Endodermal cell (in vitro differentiated cells): ENCODE measurements at regions not wholly inside any gene's neighbourhood (a gene's known extent, or its start where the extent isn't known, plus 50 kb on each side); places are given as distances from the start of the nearest gene placed in this dataset.

ENCODE experiments used
- DNase-seq: peaks from one replicate; pipeline ENCODE4 v3.0.0-alpha.2; 2017
- H3K27ac ChIP-seq: 2 replicates; pipeline ENCODE4 v1.5.1; 2013; ENCODE audit warnings: mild to moderate bottlenecking, low read depth, low read length, moderate library complexity
- H3K27me3 ChIP-seq: 2 replicates; pipeline ENCODE4 v1.6.1; 2013; ENCODE audit warnings: mild to moderate bottlenecking, low read length, moderate library complexity; ENCODE audit not compliant: insufficient read depth, control insufficient read depth, poor library complexity, severe bottlenecking
- H3K36me3 ChIP-seq: 2 replicates; pipeline ENCODE4 v1.7.0; 2013; ENCODE audit warnings: mild to moderate bottlenecking, low read length, moderate library complexity; ENCODE audit not compliant: control insufficient read depth, insufficient read depth
- H3K4me1 ChIP-seq: one replicate; pipeline ENCODE4 v1.7.0; 2013; ENCODE audit warnings: low read length; ENCODE audit not compliant: control insufficient read depth, insufficient read depth
- H3K4me3 ChIP-seq: 2 replicates; pipeline ENCODE4 v1.5.1; 2013; ENCODE audit warnings: mild to moderate bottlenecking, low read length, moderate library complexity
- H3K9ac ChIP-seq: 2 replicates; pipeline ENCODE4 v1.6.1; 2013; ENCODE audit warnings: mild to moderate bottlenecking, low read length, moderate library complexity; ENCODE audit not compliant: poor library complexity, severe bottlenecking; ENCODE audit errors: extremely low read depth
- H3K9me3 ChIP-seq: 2 replicates; pipeline ENCODE4 v1.6.1; 2013; ENCODE audit warnings: mild to moderate bottlenecking, low read length, moderate library complexity; ENCODE audit not compliant: control insufficient read depth
- H3K27ac Mint-ChIP-seq: 2 replicates; pipeline ENCODE4 v1.8.0; 2020; ENCODE audit warnings: mixed read lengths
- H3K27me3 Mint-ChIP-seq: 2 replicates; pipeline ENCODE4 v1.8.0; 2021; ENCODE audit warnings: mild to moderate bottlenecking, mixed read lengths; ENCODE audit not compliant: insufficient read depth
- H3K36me3 Mint-ChIP-seq: 2 replicates; pipeline ENCODE4 v1.8.0; 2020; ENCODE audit warnings: low read depth, mixed read lengths
- H3K4me1 Mint-ChIP-seq: 2 replicates; pipeline ENCODE4 v1.8.0; 2020; ENCODE audit warnings: mixed read lengths
- H3K4me3 Mint-ChIP-seq: 2 replicates; pipeline ENCODE4 v1.8.0; 2020; ENCODE audit warnings: mild to moderate bottlenecking, moderate library complexity, mixed read lengths
- H3K9me3 Mint-ChIP-seq: 2 replicates; pipeline ENCODE4 v1.8.0; 2020; ENCODE audit warnings: mild to moderate bottlenecking, mixed read lengths
- WGBS, 2 experiments: methylation state at CpG; one replicate each; pipeline versions ENCODE4 v1.1.5 to v1.1.7; 2013; ENCODE audit warnings: missing lambda C conversion rate in 2 of 2, mixed read lengths in 1 of 2; ENCODE audit not compliant: insufficient coverage in 1 of 2, insufficient read length in 1 of 2; 5-methylcytosine and 5-hydroxymethylcytosine counted together
- TF ChIP-seq, protein P1 (sequence below): fragments of 200-600 bp; sonication (generic); conservative IDR thresholded peaks from 2 replicates; pipeline ENCODE4 v1.5.0; 2021; ENCODE audit warnings: antibody characterized with exemption, mild to moderate bottlenecking

DNA sequence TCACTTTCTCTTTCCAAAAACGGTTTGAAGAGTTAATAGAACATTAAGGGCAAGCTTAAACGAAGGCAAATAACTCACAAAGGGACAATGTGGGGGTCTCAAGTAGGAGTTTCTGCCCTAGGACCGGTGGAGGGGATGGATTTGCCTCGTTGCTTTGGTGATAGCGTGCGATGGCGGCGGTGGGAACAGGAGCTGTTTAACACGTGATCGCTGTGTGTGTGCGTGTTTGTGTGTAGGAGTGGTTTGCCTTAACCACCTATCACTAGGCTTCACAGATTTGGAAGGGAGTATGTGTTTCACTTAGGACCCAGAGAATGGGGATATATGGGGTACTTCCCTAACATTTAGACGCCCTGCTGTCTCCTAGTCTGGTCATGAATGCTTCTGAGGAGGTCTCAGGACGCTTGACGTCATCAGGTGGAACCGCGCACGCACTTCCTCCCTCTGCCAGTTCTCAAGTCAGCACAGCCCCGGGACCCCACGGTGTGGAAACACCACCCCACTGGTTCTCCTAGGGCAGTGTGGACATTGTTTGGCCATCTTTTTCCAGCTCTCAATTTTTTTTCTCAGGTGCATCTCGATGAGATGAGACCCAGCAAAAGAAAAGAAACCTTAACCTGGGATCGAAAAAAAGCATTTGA is 231.2 kb downstream of the ATP23 start:
- H3K36me3 ChIP-seq: no peaks in the 10 kb centered on the region
- H3K27me3 ChIP-seq: no peaks in the 10 kb centered on the region
- H3K9ac ChIP-seq: no peak overlapping the region
- Mint-ChIP-seq H3K27ac (no peak overlapping the region), H3K4me3 (no peak overlapping the region), H3K27me3 (peaks cover 10% of the 10 kb centered on the region), H3K36me3 (no peaks in the 10 kb centered on the region), H3K4me1 (peaks cover 8% of the 10 kb centered on the region), H3K9me3 (no peaks in the 10 kb centered on the region)
- peaks cover 5% of the 10 kb centered on the region for H3K9me3 ChIP-seq
- no peak for DNase-seq
- no peak overlapping the region for H3K4me3 ChIP-seq
- H3K4me1 ChIP-seq: no peaks in the 10 kb centered on the region
- TF ChIP-seq, protein P1, sequence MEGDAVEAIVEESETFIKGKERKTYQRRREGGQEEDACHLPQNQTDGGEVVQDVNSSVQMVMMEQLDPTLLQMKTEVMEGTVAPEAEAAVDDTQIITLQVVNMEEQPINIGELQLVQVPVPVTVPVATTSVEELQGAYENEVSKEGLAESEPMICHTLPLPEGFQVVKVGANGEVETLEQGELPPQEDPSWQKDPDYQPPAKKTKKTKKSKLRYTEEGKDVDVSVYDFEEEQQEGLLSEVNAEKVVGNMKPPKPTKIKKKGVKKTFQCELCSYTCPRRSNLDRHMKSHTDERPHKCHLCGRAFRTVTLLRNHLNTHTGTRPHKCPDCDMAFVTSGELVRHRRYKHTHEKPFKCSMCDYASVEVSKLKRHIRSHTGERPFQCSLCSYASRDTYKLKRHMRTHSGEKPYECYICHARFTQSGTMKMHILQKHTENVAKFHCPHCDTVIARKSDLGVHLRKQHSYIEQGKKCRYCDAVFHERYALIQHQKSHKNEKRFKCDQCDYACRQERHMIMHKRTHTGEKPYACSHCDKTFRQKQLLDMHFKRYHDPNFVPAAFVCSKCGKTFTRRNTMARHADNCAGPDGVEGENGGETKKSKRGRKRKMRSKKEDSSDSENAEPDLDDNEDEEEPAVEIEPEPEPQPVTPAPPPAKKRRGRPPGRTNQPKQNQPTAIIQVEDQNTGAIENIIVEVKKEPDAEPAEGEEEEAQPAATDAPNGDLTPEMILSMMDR: no peak
- WGBS, 2 experiments: 89 to 94% methylated on average over 10 to 21 of the region's 21 CpGs
- H3K27ac ChIP-seq: no peak overlapping the region

DNA sequence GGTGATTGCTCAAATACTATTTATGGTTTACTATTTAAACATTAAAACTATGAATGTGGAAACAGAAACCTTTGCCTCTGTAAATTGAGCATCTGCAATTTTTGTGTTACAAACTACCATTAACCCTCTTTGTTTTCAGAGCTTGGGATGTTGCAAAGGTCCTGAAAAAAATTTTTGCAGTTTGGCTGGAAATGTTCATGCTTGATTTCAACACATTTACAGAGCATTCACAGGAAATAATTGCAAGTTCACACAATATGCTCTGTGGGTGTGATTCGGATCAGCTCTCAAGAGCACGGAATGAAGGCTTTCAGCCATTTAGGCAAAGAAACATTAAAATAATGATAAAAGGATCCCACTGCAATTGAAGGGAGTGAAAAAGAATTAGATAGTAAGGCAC is 232.9 kb downstream of the ATP23 start:
- H3K9me3 Mint-ChIP-seq: no peaks in the 10 kb centered on the region
- DNase-seq: no peak
- 91 to 100% methylated on average over 1 to 2 of the region's 2 CpGs for WGBS, 2 experiments

DNA sequence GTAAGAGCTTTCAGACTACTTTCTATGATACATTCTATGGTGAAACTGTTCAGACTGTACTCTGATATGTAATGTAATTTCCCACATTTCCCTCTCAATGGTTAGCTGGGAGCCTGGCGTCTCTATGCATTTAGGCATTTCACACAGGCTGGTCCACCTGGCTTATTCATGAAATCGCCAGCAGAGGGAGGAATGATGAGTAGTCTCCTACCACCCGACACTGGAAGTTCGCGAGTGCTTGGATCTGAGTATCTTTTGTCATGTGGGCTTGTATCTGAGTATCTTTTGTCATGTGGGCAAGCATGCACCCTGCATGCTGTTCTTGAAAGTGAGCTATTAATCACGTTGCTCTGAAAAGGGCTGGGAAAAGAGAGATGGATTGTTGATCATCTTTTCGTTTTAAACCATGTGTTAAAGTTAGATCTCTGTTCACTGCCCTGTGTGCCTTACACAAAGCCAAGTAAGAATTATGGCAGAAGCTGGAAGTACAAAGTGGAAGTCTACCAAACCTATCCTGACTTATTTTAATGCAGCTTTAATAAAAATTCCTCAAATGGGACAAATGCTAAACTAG is 235.0 kb downstream of the ATP23 start:
- peaks cover 5% of the 10 kb centered on the region for H3K9me3 ChIP-seq
- WGBS, 2 experiments: 19 to 42% methylated on average over 6 to 7 of the region's 7 CpGs
- peak; percentile 93 for DNase-seq
- Mint-ChIP-seq H3K4me1 (peaks cover 17% of the 10 kb centered on the region), H3K36me3 (no peaks in the 10 kb centered on the region), H3K9me3 (no peaks in the 10 kb centered on the region), H3K27me3 (peaks cover 12% of the 10 kb centered on the region), H3K4me3 (no peak overlapping the region), H3K27ac (no peak overlapping the region)
- TF ChIP-seq, protein P1: peak; percentile 87
- peaks cover 2% of the 10 kb centered on the region for H3K4me1 ChIP-seq
- no peaks in the 10 kb centered on the region for H3K36me3 ChIP-seq
- H3K9ac ChIP-seq: no peak overlapping the region
- H3K4me3 ChIP-seq: no peak overlapping the region
- H3K27ac ChIP-seq: no peak overlapping the region
- no peaks in the 10 kb centered on the region for H3K27me3 ChIP-seq

More for the DNA sequence above, 232.9 kb downstream of the ATP23 start:
- H3K27me3 Mint-ChIP-seq: peaks cover 12% of the 10 kb centered on the region
- no peak overlapping the region for H3K27ac Mint-ChIP-seq
- Histone ChIP-seq H3K9me3 (peaks cover 5% of the 10 kb centered on the region), H3K9ac (no peak overlapping the region), H3K27me3 (no peaks in the 10 kb centered on the region), H3K27ac (no peak overlapping the region), H3K4me3 (no peak overlapping the region), H3K36me3 (no peaks in the 10 kb centered on the region), H3K4me1 (no peaks in the 10 kb centered on the region)
- H3K36me3 Mint-ChIP-seq: no peaks in the 10 kb centered on the region
- no peak overlapping the region for H3K4me3 Mint-ChIP-seq
- H3K4me1 Mint-ChIP-seq: peaks cover 8% of the 10 kb centered on the region
- TF ChIP-seq, protein P1: no peak
